Ascending aorta (tissue), 2 donors: ENCODE measurements at regions not wholly inside any gene's neighbourhood (a gene's known extent, or its start where the extent isn't known, plus 50 kb on each side); places are given as distances from the start of the nearest gene placed in this dataset.

Source experiments
- DNase-seq, 2 donors: peaks; one replicate each; pipeline ENCODE4 v3.0.0-alpha.2; 2019; ENCODE audit warnings: low spot score in 2 of 2
- H3K27ac ChIP-seq, 2 donors: fragments of 200-600 bp; sonication (generic); one replicate each; pipeline ENCODE4 v1.5.1; 2016 to 2017; ENCODE audit warnings: mild to moderate bottlenecking in 1 of 2
- H3K27me3 ChIP-seq: fragments of 200-600 bp; sonication (generic); one replicate; pipeline ENCODE4 v1.5.1; 2017
- H3K36me3 ChIP-seq, 2 donors: fragments of 200-600 bp; sonication (generic); one replicate each; pipeline ENCODE4 v1.5.1; 2016
- H3K4me1 ChIP-seq, 2 donors: fragments of 200-600 bp; sonication (generic); one replicate each; pipeline ENCODE4 v1.5.1; 2016 to 2017; ENCODE audit warnings: mild to moderate bottlenecking in 1 of 2
- H3K4me3 ChIP-seq, 2 donors: fragments of 200-600 bp; sonication (generic); one replicate each; pipeline ENCODE4 v1.5.1; 2016 to 2017; ENCODE audit warnings: mild to moderate bottlenecking in 1 of 2
- H3K9me3 ChIP-seq, 2 donors: fragments of 200-600 bp; sonication (generic); one replicate each; pipeline ENCODE4 v1.5.1; 2016
- CTCF ChIP-seq, 3 experiments: fragments of 200-600 bp in 2 of 3; fragments of 450-650 bp in 1 of 3; sonication (generic) in 2 of 3; IDR thresholded peaks; one replicate each; pipeline ENCODE4 v1.5.1; 2016 to 2019; ENCODE audit warnings: antibody characterized with exemption in 3 of 3, mild to moderate bottlenecking in 1 of 3, moderate library complexity in 1 of 3
- intact Hi-C: fragments of 100-400 bp; cut with DNase I; formaldehyde crosslinking; loops from one replicate; pipeline ENCODE4 v1.15.1; 2023

- intact Hi-C loops = no loop called here
- no peaks in the 10 kb centered on the region for H3K27me3 ChIP-seq
- no peaks in the 10 kb centered on the region for H3K9me3 ChIP-seq
These were observed 828.4 kb downstream of the HACE1 start for GRCh38 chr6:104031346-104031745.

GRCh38 chr6:104022126-104022525 is 837.6 kb downstream of the HACE1 start:
- Histone ChIP-seq H3K27me3 (no peaks in the 10 kb centered on the region), H3K4me3 (no peak overlapping the region), H3K4me1 (no peaks in the 10 kb centered on the region), H3K36me3 (no peaks in the 10 kb centered on the region), H3K9me3 (no peaks in the 10 kb centered on the region), H3K27ac (no peak overlapping the region)
- TF ChIP-seq CTCF (IDR thresholded peaks at IDR 0.05) = no peak
- intact Hi-C loops = no loop called here
- no peak for DNase-seq

More at GRCh38 chr6:104031346-104031745, 828.4 kb downstream of the HACE1 start:
- Histone ChIP-seq H3K36me3 (no peaks in the 10 kb centered on the region), H3K27ac (no peak overlapping the region), H3K4me3 (no peak overlapping the region), H3K4me1 (no peaks in the 10 kb centered on the region)
- TF ChIP-seq CTCF (IDR thresholded peaks at IDR 0.05) = no peak
- no peak for DNase-seq

GRCh38 chr6:104019075-104019753 is 840.5 kb downstream of the HACE1 start:
- H3K36me3 ChIP-seq = no peaks in the 10 kb centered on the region
- no peaks in the 10 kb centered on the region for H3K4me1 ChIP-seq
- H3K4me3 ChIP-seq = no peak overlapping the region
- H3K9me3 ChIP-seq = no peaks in the 10 kb centered on the region
- DNase-seq = no peak
- intact Hi-C loops = no loop called here
- no peaks in the 10 kb centered on the region for H3K27me3 ChIP-seq
- no peak overlapping the region for H3K27ac ChIP-seq
- no peak for TF ChIP-seq CTCF (IDR thresholded peaks at IDR 0.05)

GRCh38 chr6:104017410-104018381 is 842.0 kb downstream of the HACE1 start:
- intact Hi-C loops = no loop called here
- Histone ChIP-seq H3K36me3 (no peaks in the 10 kb centered on the region), H3K4me3 (no peak overlapping the region), H3K4me1 (no peaks in the 10 kb centered on the region), H3K9me3 (no peaks in the 10 kb centered on the region), H3K27me3 (no peaks in the 10 kb centered on the region), H3K27ac (no peak overlapping the region)
- no peak for DNase-seq
- no peak for TF ChIP-seq CTCF (IDR thresholded peaks at IDR 0.05)

- H3K27me3 ChIP-seq = no peaks in the 10 kb centered on the region
- H3K36me3 ChIP-seq = no peaks in the 10 kb centered on the region
- no peak for DNase-seq
- no peak overlapping the region for H3K27ac ChIP-seq
- intact Hi-C loops = no loop called here
- H3K9me3 ChIP-seq = no peaks in the 10 kb centered on the region
- no peak for TF ChIP-seq CTCF (IDR thresholded peaks at IDR 0.05)
- H3K4me1 ChIP-seq = no peaks in the 10 kb centered on the region
- no peak overlapping the region for H3K4me3 ChIP-seq
These were observed 845.4 kb downstream of the HACE1 start for GRCh38 chr6:104014163-104014959.
